ENCODE measurements at regions not wholly inside any gene's neighbourhood (a gene's known extent, or its start where the extent isn't known, plus 50 kb on each side); places are given as distances from the start of the nearest gene placed in this dataset.
"Not testable (repeated sequence)": the region's sequence is repeated elsewhere in the genome, so short reads cannot be mapped to it uniquely, and the experiment has no call there.

- H3K27me3 ChIP-seq (ENCODE audit: control insufficient read depth, insufficient read depth, low read length): no peaks in the 10 kb centered on the region
- no peak overlapping the region for H2AFZ ChIP-seq (ENCODE audit: low read length)
- no peak overlapping the region for H3K27ac ChIP-seq (ENCODE audit: insufficient read depth, low read length)
- no peaks in the 10 kb centered on the region for H4K20me1 ChIP-seq (ENCODE audit: control insufficient read depth, extremely low read depth, insufficient read depth, low read length)
- DNase-seq (ENCODE audit: low read depth in 2 of 2): no peak
- no peak for TF ChIP-seq EZH2 (IDR thresholded peaks at IDR 0.05; ENCODE audit: low read length, missing control alignments)
- TF ChIP-seq, protein P1, sequence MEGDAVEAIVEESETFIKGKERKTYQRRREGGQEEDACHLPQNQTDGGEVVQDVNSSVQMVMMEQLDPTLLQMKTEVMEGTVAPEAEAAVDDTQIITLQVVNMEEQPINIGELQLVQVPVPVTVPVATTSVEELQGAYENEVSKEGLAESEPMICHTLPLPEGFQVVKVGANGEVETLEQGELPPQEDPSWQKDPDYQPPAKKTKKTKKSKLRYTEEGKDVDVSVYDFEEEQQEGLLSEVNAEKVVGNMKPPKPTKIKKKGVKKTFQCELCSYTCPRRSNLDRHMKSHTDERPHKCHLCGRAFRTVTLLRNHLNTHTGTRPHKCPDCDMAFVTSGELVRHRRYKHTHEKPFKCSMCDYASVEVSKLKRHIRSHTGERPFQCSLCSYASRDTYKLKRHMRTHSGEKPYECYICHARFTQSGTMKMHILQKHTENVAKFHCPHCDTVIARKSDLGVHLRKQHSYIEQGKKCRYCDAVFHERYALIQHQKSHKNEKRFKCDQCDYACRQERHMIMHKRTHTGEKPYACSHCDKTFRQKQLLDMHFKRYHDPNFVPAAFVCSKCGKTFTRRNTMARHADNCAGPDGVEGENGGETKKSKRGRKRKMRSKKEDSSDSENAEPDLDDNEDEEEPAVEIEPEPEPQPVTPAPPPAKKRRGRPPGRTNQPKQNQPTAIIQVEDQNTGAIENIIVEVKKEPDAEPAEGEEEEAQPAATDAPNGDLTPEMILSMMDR (conservative IDR thresholded peaks at IDR 0.05 in 1 of 2, IDR thresholded peaks at IDR 0.05 in 1 of 2; ENCODE audit: low read depth in 1 of 2, low read length in 2 of 2): no peak
- no peaks in the 10 kb centered on the region for H3K36me3 ChIP-seq (ENCODE audit: control insufficient read depth, insufficient read depth, low read length)
- no peak overlapping the region for H3K9ac ChIP-seq (ENCODE audit: insufficient read depth, low read length)
- no peaks in the 10 kb centered on the region for H3K9me3 ChIP-seq (ENCODE audit: control insufficient read depth, insufficient read depth, low read depth, low read length)
- H3K79me2 ChIP-seq (ENCODE audit: control insufficient read depth, insufficient read depth, low read length): no peaks in the 10 kb centered on the region
- no peak overlapping the region for H3K4me3 ChIP-seq (replicated peaks in 1 of 4; ENCODE audit: control extremely low read depth in 1 of 4, insufficient read depth in 1 of 4, low read depth in 3 of 4, low read length in 4 of 4)
- H3K4me1 ChIP-seq (ENCODE audit: control insufficient read depth, extremely low read depth, insufficient read depth, low read length): no peaks in the 10 kb centered on the region
- H3K4me2 ChIP-seq (ENCODE audit: extremely low read depth, insufficient read depth, low read length): no peak overlapping the region
Measured at GRCh38 chr4:189660722-189661360, 279.8 kb upstream of the FRG1 start.

DNA sequence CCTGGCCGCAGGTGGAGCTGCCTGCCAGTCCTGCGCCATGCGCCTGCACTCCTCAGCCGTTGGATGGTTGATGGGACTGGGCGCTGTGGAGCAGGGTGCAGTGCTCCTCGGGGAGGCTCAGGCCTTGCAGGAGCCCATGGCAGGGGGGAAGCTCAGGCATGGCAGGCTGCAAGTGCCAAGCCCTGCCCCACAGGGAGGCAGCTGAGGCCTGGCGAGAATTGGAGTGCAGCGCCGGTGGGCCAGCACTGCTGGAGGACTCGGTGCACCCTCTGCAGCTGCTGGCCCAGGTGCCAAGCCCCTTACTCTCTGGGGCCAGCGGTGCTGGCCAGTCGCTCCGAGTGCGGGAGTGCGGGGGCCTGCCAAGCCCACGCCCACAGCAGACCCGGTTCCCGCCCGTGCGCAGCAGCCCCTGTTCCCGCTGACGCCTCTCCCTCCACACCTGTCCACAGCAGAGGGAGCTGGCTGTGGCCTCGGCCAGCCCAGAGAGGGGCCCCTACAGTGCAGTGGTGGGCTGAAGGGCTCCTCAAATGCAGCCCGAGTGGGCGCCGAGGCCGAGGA, 275.9 kb upstream of the FRG1 start:
- no peak overlapping the region for H3K27ac ChIP-seq (ENCODE audit: insufficient read depth, low read length)
- no peaks in the 10 kb centered on the region for H4K20me1 ChIP-seq (ENCODE audit: control insufficient read depth, extremely low read depth, insufficient read depth, low read length)
- H3K4me2 ChIP-seq (ENCODE audit: extremely low read depth, insufficient read depth, low read length): no peak overlapping the region
- TF ChIP-seq, protein P1 (conservative IDR thresholded peaks at IDR 0.05 in 1 of 2, IDR thresholded peaks at IDR 0.05 in 1 of 2; ENCODE audit: low read depth in 1 of 2, low read length in 2 of 2): no peak
- no peak for TF ChIP-seq EZH2 (IDR thresholded peaks at IDR 0.05; ENCODE audit: low read length, missing control alignments)
- no peak overlapping the region for H3K4me3 ChIP-seq (replicated peaks in 1 of 4; ENCODE audit: control extremely low read depth in 1 of 4, insufficient read depth in 1 of 4, low read depth in 3 of 4, low read length in 4 of 4)
- no peaks in the 10 kb centered on the region for H3K36me3 ChIP-seq (ENCODE audit: control insufficient read depth, insufficient read depth, low read length)
- H3K9ac ChIP-seq (ENCODE audit: insufficient read depth, low read length): no peak overlapping the region
- no peak overlapping the region for H2AFZ ChIP-seq (ENCODE audit: low read length)
- no peaks in the 10 kb centered on the region for H3K79me2 ChIP-seq (ENCODE audit: control insufficient read depth, insufficient read depth, low read length)
- H3K27me3 ChIP-seq (ENCODE audit: control insufficient read depth, insufficient read depth, low read length): no peaks in the 10 kb centered on the region
- H3K4me1 ChIP-seq (ENCODE audit: control insufficient read depth, extremely low read depth, insufficient read depth, low read length): no peaks in the 10 kb centered on the region
- no peaks in the 10 kb centered on the region for H3K9me3 ChIP-seq (ENCODE audit: control insufficient read depth, insufficient read depth, low read depth, low read length)
- DNase-seq (ENCODE audit: low read depth in 2 of 2): no peak

GRCh38 chr4:189665712-189666305, 274.9 kb upstream of the FRG1 start:
- H3K9me3 ChIP-seq (ENCODE audit: control insufficient read depth, insufficient read depth, low read depth, low read length); H3K4me3 ChIP-seq (replicated peaks in 1 of 4; ENCODE audit: control extremely low read depth in 1 of 4, insufficient read depth in 1 of 4, low read depth in 3 of 4, low read length in 4 of 4); H3K27ac ChIP-seq (ENCODE audit: insufficient read depth, low read length); H3K9ac ChIP-seq (ENCODE audit: insufficient read depth, low read length); H4K20me1 ChIP-seq (ENCODE audit: control insufficient read depth, extremely low read depth, insufficient read depth, low read length); H2AFZ ChIP-seq (ENCODE audit: low read length); H3K4me1 ChIP-seq (ENCODE audit: control insufficient read depth, extremely low read depth, insufficient read depth, low read length); H3K4me2 ChIP-seq (ENCODE audit: extremely low read depth, insufficient read depth, low read length); H3K36me3 ChIP-seq (ENCODE audit: control insufficient read depth, insufficient read depth, low read length); H3K79me2 ChIP-seq (ENCODE audit: control insufficient read depth, insufficient read depth, low read length); H3K27me3 ChIP-seq (ENCODE audit: control insufficient read depth, insufficient read depth, low read length); DNase-seq (ENCODE audit: low read depth in 2 of 2): not testable (repeated sequence)

DNA sequence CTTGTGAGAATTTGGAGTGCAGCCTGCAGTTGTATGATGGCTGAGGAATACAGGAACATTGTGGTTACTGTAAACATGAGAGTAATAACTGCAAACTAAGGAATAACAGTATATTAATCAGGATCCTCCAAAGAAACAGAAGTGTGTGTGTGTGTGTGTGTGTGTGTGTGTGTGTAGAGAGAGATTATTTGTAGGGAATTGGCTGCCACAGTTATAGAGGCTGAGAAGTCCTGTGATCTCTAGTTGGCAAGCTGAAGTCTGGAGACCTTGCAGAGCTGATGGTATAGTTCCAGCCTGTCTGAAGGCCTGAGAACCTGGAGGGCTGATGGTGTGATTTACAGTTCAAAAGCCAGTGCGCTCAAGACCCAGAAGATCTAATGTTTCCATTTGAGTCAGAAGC, 273.3 kb upstream of the FRG1 start:
- not testable (repeated sequence) for H3K27ac ChIP-seq (ENCODE audit: insufficient read depth, low read length); H3K4me1 ChIP-seq (ENCODE audit: control insufficient read depth, extremely low read depth, insufficient read depth, low read length); H2AFZ ChIP-seq (ENCODE audit: low read length); H3K9me3 ChIP-seq (ENCODE audit: control insufficient read depth, insufficient read depth, low read depth, low read length); H3K79me2 ChIP-seq (ENCODE audit: control insufficient read depth, insufficient read depth, low read length); H3K4me3 ChIP-seq (replicated peaks in 1 of 4; ENCODE audit: control extremely low read depth in 1 of 4, insufficient read depth in 1 of 4, low read depth in 3 of 4, low read length in 4 of 4); H3K4me2 ChIP-seq (ENCODE audit: extremely low read depth, insufficient read depth, low read length); H3K36me3 ChIP-seq (ENCODE audit: control insufficient read depth, insufficient read depth, low read length); H3K9ac ChIP-seq (ENCODE audit: insufficient read depth, low read length); H4K20me1 ChIP-seq (ENCODE audit: control insufficient read depth, extremely low read depth, insufficient read depth, low read length); H3K27me3 ChIP-seq (ENCODE audit: control insufficient read depth, insufficient read depth, low read length); DNase-seq (ENCODE audit: low read depth in 2 of 2)

DNA sequence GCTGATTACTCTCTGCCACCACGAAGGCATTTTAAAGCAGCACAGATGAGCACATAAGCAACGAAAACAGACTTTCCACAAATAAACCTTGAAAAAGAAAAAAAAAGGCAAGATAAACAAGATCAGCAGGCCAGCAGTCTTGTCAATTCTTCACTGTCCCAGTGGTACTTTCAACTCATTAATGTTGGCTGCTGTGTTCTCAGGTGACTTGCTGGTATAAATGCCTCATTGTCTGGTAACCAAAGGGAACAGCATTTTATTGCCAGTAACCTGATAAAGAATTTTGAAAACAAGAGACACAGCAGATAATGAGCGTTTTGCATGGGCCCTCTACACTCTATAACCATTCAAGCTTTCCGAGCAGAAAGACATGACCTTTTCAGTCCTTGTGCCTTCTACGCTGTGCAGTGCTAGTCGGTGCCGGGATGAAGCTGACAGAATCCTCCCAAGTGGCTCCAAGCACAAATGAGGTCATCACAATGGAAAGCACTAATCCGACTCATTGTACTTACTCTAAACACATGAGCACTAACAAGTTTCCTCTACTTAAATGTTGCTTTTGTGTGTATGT, 242.9 kb upstream of the FRG1 start:
- not testable (repeated sequence) for H3K79me2 ChIP-seq (ENCODE audit: control insufficient read depth, insufficient read depth, low read length); H3K4me2 ChIP-seq (ENCODE audit: extremely low read depth, insufficient read depth, low read length); H4K20me1 ChIP-seq (ENCODE audit: control insufficient read depth, extremely low read depth, insufficient read depth, low read length); H3K4me1 ChIP-seq (ENCODE audit: control insufficient read depth, extremely low read depth, insufficient read depth, low read length); H3K36me3 ChIP-seq (ENCODE audit: control insufficient read depth, insufficient read depth, low read length); H3K27me3 ChIP-seq (ENCODE audit: control insufficient read depth, insufficient read depth, low read length); H3K27ac ChIP-seq (ENCODE audit: insufficient read depth, low read length); H2AFZ ChIP-seq (ENCODE audit: low read length); H3K9ac ChIP-seq (ENCODE audit: insufficient read depth, low read length); DNase-seq (ENCODE audit: low read depth in 2 of 2); H3K4me3 ChIP-seq (replicated peaks in 1 of 4; ENCODE audit: control extremely low read depth in 1 of 4, insufficient read depth in 1 of 4, low read depth in 3 of 4, low read length in 4 of 4); H3K9me3 ChIP-seq (ENCODE audit: control insufficient read depth, insufficient read depth, low read depth, low read length)

All from fibroblast of lung (primary cell).